Progenitor cell of endocrine pancreas (in vitro differentiated cells): ENCODE measurements at regions not wholly inside any gene's neighbourhood (a gene's known extent, or its start where the extent isn't known, plus 50 kb on each side); places are given as distances from the start of the nearest gene placed in this dataset.
"Not testable (repeated sequence)": the region's sequence is repeated elsewhere in the genome, so short reads cannot be mapped to it uniquely, and the experiment has no call there.

Source experiments
- DNase-seq: peaks from one replicate; pipeline ENCODE4 v3.0.0; 2021; ENCODE audit warnings: low spot score; ENCODE audit not compliant: unreplicated experiment
- H3K27ac Mint-ChIP-seq: 2 replicates; pipeline ENCODE4 v1.8.0; 2021; ENCODE audit warnings: mild to moderate bottlenecking, moderate library complexity, mixed read lengths
- H3K27me3 Mint-ChIP-seq: 2 replicates; pipeline ENCODE4 v1.8.0; 2021; ENCODE audit warnings: mixed read lengths
- H3K36me3 Mint-ChIP-seq: 2 replicates; pipeline ENCODE4 v1.8.0; 2022; ENCODE audit warnings: mixed read lengths; ENCODE audit not compliant: insufficient read depth
- H3K4me1 Mint-ChIP-seq: 2 replicates; pipeline ENCODE4 v1.8.0; 2021; ENCODE audit warnings: low read depth, mixed read lengths
- H3K4me3 Mint-ChIP-seq: 2 replicates; pipeline ENCODE4 v1.8.0; 2021; ENCODE audit warnings: low read depth, mild to moderate bottlenecking, moderate library complexity, mixed read lengths
- H3K9me3 Mint-ChIP-seq: 2 replicates; pipeline ENCODE4 v1.8.0; 2021; ENCODE audit warnings: low read depth, mixed read lengths
- CTCF ChIP-seq: fragments of 200-600 bp; sonication (generic); IDR thresholded peaks from one replicate; pipeline ENCODE4 v1.5.0; 2021; ENCODE audit warnings: antibody characterized with exemption, mild to moderate bottlenecking; ENCODE audit not compliant: unreplicated experiment

DNA sequence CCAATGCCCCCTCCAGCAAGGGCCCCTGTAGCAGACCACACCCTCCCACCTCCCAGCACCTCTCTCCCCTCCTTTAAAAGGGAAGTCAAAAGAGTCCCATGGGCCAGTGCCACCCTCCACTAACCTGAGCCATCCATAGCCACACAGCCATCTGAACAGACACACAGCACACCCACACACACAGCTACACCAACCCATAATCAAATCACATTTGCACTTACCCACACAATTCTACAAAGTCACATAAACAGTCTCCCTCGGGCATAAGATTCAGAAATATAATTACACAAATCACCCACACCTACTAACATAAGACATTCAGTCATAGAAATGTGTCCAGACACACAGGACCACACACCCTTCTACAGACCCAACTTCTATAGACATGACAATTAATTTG, 96.3 kb downstream of the HIF1AN start:
- peaks cover 59% of the 10 kb centered on the region for H3K27me3 Mint-ChIP-seq
- H3K36me3 Mint-ChIP-seq = no peaks in the 10 kb centered on the region
- no peaks in the 10 kb centered on the region for H3K4me1 Mint-ChIP-seq
- H3K27ac Mint-ChIP-seq = no peak overlapping the region
- TF ChIP-seq CTCF = no peak
- no peak for DNase-seq
- no peak overlapping the region for H3K4me3 Mint-ChIP-seq
- H3K9me3 Mint-ChIP-seq = no peaks in the 10 kb centered on the region

DNA sequence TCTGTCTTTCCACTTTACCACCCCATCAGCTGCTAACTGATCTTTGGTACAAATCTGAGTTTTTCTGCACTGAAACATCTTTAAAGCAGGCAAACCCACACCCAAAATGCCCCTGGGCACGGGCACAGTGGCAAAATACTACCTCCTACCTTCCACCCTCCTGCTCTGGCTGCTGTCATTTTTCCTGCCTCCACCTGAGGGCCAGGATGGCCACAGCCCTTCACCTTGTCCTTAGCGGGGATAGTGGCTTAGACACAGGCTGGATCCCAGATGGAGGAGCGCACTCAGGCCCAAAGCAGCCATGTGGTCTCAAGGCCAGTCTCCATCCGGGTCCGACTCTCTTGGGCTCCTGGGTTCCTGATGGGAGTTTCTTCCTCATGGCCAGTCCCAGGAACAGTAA, 98.3 kb downstream of the HIF1AN start:
- no peak for DNase-seq
- H3K27me3 Mint-ChIP-seq = peaks cover 68% of the 10 kb centered on the region
- no peaks in the 10 kb centered on the region for H3K4me1 Mint-ChIP-seq
- H3K4me3 Mint-ChIP-seq = no peak overlapping the region
- no peak for TF ChIP-seq CTCF
- no peak overlapping the region for H3K27ac Mint-ChIP-seq
- H3K9me3 Mint-ChIP-seq = no peaks in the 10 kb centered on the region
- no peaks in the 10 kb centered on the region for H3K36me3 Mint-ChIP-seq

- no peak for DNase-seq
- no peaks in the 10 kb centered on the region for H3K36me3 Mint-ChIP-seq
- H3K27me3 Mint-ChIP-seq = peaks cover 84% of the 10 kb centered on the region
- no peak for TF ChIP-seq CTCF
- H3K4me3 Mint-ChIP-seq = no peak overlapping the region
- no peak overlapping the region for H3K27ac Mint-ChIP-seq
- no peaks in the 10 kb centered on the region for H3K4me1 Mint-ChIP-seq
- H3K9me3 Mint-ChIP-seq = no peaks in the 10 kb centered on the region
These were observed 101.3 kb downstream of the HIF1AN start for GRCh38 chr10:100636848-100637553.

DNA sequence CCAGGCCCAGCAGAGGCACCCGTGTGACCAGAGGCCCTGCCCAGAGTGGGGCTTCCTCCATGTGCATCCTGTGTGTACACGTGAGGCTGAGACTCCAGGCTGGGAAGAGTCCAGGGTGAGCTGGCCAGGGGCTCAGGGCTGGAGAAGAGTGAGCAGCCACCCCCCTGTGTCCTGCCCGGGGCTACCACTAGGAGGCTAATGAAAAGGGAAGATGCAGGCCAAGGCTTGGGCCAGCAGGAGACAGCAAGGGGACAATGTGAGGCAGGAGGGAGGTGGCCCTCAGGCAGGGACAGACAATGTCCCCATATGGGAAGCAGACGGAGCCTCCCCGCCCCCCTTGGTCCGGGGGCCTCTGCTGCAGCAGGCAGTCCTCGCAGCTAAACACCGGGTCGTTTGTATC, 102.0 kb downstream of the HIF1AN start:
- Mint-ChIP-seq H3K9me3 (no peaks in the 10 kb centered on the region), H3K27ac (no peak overlapping the region), H3K4me3 (no peak overlapping the region), H3K4me1 (no peaks in the 10 kb centered on the region), H3K36me3 (no peaks in the 10 kb centered on the region), H3K27me3 (peaks cover 88% of the 10 kb centered on the region)
- TF ChIP-seq CTCF = peak; percentile 68
- DNase-seq = peak; percentile 38

GRCh38 chr10:100638969-100639368, 103.2 kb downstream of the HIF1AN start:
- H3K36me3 Mint-ChIP-seq = not testable (repeated sequence)

DNA sequence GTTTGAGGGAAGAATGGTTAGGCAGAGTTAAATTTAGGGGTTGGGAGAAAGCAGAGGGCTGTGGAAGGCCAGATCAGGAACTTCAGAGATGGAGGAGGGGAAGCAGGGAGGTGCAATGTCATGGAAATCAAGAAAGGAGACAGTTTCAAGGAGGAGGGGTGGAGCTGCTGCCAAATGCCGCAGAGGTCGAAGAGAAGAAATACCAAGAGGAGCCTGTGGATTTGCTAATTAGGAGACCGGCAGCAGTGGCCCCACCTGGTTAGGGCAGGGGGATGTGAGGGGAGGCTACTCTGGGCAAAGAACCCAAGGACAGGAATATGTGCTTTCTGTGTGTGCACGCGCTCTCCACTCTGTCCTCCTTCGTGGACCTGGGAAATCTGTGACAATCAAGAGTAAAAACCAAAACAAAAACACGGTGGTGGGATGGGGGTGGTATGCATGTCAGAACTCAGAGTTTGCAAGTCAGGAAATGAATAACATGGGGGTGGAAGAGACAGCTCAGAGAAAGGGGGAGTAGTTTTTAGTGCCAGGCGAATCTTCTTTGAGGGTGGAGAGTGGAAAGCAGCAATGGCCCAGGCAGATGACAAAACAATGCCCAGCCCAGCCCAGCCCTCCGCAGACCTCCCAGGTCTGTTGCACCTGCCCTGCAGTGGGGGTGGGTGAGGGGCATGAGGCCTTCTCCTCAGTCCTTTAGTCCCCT, 102.9 kb upstream of the PAX2 start:
- Mint-ChIP-seq H3K27me3 (peaks cover 95% of the 10 kb centered on the region), H3K36me3 (no peaks in the 10 kb centered on the region), H3K4me1 (no peaks in the 10 kb centered on the region), H3K4me3 (no peak overlapping the region), H3K9me3 (no peaks in the 10 kb centered on the region), H3K27ac (no peak overlapping the region)
- no peak for DNase-seq
- no peak for TF ChIP-seq CTCF

More at GRCh38 chr10:100638969-100639368, 103.2 kb downstream of the HIF1AN start:
- H3K9me3 Mint-ChIP-seq, H3K4me1 Mint-ChIP-seq, H3K27ac Mint-ChIP-seq, DNase-seq, H3K4me3 Mint-ChIP-seq: not testable (repeated sequence)
- peaks cover 91% of the 10 kb centered on the region for H3K27me3 Mint-ChIP-seq
